WTC11 (cell line): ENCODE measurements at regions not wholly inside any gene's neighbourhood (a gene's known extent, or its start where the extent isn't known, plus 50 kb on each side); places are given as distances from the start of the nearest gene placed in this dataset.

Experiments
- ATAC-seq: fragments of 200-7000 bp; cut with Tn5 transposase; 2 replicates; pipeline ENCODE4 v1.10.0; 2021; ENCODE audit warnings: mild to moderate bottlenecking, moderate library complexity
- CTCF ChIA-PET: fragments of 300-600 bp; sonication (Branson Sonifier 250); formaldehyde crosslinking; loops from one replicate; lab custom pipeline; 2021; ENCODE audit warnings: antibody characterized with exemption; lab: Charles Lee
- POLR2A ChIA-PET: fragments of 350-600 bp; sonication (Branson Sonifier 250); formaldehyde crosslinking; loops from one replicate; lab custom pipeline; 2021; ENCODE audit warnings: antibody characterized with exemption; lab: Charles Lee
- DNase-seq: peaks from one replicate; pipeline ENCODE4 v3.0.0; 2021; ENCODE audit warnings: low spot score
- H3K27ac Mint-ChIP-seq: 2 replicates; pipeline ENCODE4 v1.8.0; 2021; ENCODE audit warnings: mixed read lengths
- H3K27me3 Mint-ChIP-seq: 2 replicates; pipeline ENCODE4 v1.8.0; 2021; ENCODE audit warnings: low read depth, mild to moderate bottlenecking, moderate library complexity, mixed read lengths
- H3K36me3 Mint-ChIP-seq: 2 replicates; pipeline ENCODE4 v1.8.0; 2021; ENCODE audit warnings: mixed read lengths
- H3K4me1 Mint-ChIP-seq: 2 replicates; pipeline ENCODE4 v1.8.0; 2022; ENCODE audit warnings: mixed read lengths
- H3K4me3 Mint-ChIP-seq: 2 replicates; pipeline ENCODE4 v1.8.0; 2021; ENCODE audit warnings: mild to moderate bottlenecking, moderate library complexity, mixed read lengths
- H3K9me3 Mint-ChIP-seq: 2 replicates; pipeline ENCODE4 v1.8.0; 2021; ENCODE audit warnings: mixed read lengths
- CBFB ChIP-seq: sonication (generic); formaldehyde crosslinking; IDR thresholded peaks from 2 replicates; pipeline ENCODE4 v1.8.1; 2022; ENCODE audit warnings: mild to moderate bottlenecking, low read depth, missing genetic modification reagents
- CREM ChIP-seq: sonication (generic); formaldehyde crosslinking; IDR thresholded peaks from 2 replicates; pipeline ENCODE4 v1.8.1; 2022; ENCODE audit warnings: mild to moderate bottlenecking, missing genetic modification reagents, moderate library complexity
- FOXJ3 ChIP-seq: sonication (generic); formaldehyde crosslinking; IDR thresholded peaks from 2 replicates; pipeline ENCODE4 v1.9.0; 2021; ENCODE audit warnings: missing genetic modification reagents, mild to moderate bottlenecking, borderline replicate concordance
- FOXK1 ChIP-seq: sonication (generic); formaldehyde crosslinking; IDR thresholded peaks from 2 replicates; pipeline ENCODE4 v1.8.0; 2022; ENCODE audit warnings: mild to moderate bottlenecking, moderate library complexity, missing genetic modification reagents
- FOXP1 ChIP-seq: sonication (generic); formaldehyde crosslinking; IDR thresholded peaks from 2 replicates; pipeline ENCODE4 v1.8.0; 2022; ENCODE audit warnings: missing genetic modification reagents, mild to moderate bottlenecking, moderate library complexity, borderline replicate concordance
- GABPB1 ChIP-seq: sonication (generic); formaldehyde crosslinking; IDR thresholded peaks from 2 replicates; pipeline ENCODE4 v1.8.1; 2023; ENCODE audit warnings: mild to moderate bottlenecking, missing genetic modification reagents
- GRHL2 ChIP-seq: fragments of 250-450 bp; sonication (Bioruptor Pico); IDR thresholded peaks from 2 replicates; pipeline ENCODE4 v1.8.0; 2022; ENCODE audit warnings: mild to moderate bottlenecking, moderate library complexity; ENCODE audit not compliant: insufficient replicate concordance, severe bottlenecking
- HMGXB4 ChIP-seq: sonication (generic); formaldehyde crosslinking; IDR thresholded peaks from 2 replicates; pipeline ENCODE4 v1.8.1; 2023; ENCODE audit warnings: mild to moderate bottlenecking, moderate library complexity, missing genetic modification reagents
- JAZF1 ChIP-seq: fragments of 250-450 bp; sonication (Bioruptor Pico); IDR thresholded peaks from 2 replicates; pipeline ENCODE4 v1.9.0; 2021; ENCODE audit warnings: moderate library complexity, mild to moderate bottlenecking, inconsistent platforms
- MXD4 ChIP-seq: fragments of 250-450 bp; sonication (Bioruptor Pico); IDR thresholded peaks from 2 replicates; pipeline ENCODE4 v1.8.0; 2021; ENCODE audit warnings: mild to moderate bottlenecking, moderate library complexity, borderline replicate concordance
- NR1H2 ChIP-seq: sonication (generic); formaldehyde crosslinking; IDR thresholded peaks from 2 replicates; pipeline ENCODE4 v1.9.0; 2021; ENCODE audit warnings: mild to moderate bottlenecking, moderate library complexity, missing genetic modification reagents
- NR2C2 ChIP-seq: sonication (generic); formaldehyde crosslinking; IDR thresholded peaks from 2 replicates; pipeline ENCODE4 v1.8.0; 2022; ENCODE audit warnings: mild to moderate bottlenecking, missing genetic modification reagents
- NR3C1 ChIP-seq: sonication (generic); formaldehyde crosslinking; conservative IDR thresholded peaks from 2 replicates; pipeline ENCODE4 v1.8.1; 2023; ENCODE audit warnings: low read depth, mild to moderate bottlenecking, missing genetic modification reagents
- SP1 ChIP-seq: sonication (generic); formaldehyde crosslinking; conservative IDR thresholded peaks from 2 replicates; pipeline ENCODE4 v1.8.1; 2022; ENCODE audit warnings: missing genetic modification reagents
- TEAD1 ChIP-seq: sonication (generic); formaldehyde crosslinking; IDR thresholded peaks from 2 replicates; pipeline ENCODE4 v1.8.0; 2022; ENCODE audit warnings: mild to moderate bottlenecking, missing genetic modification reagents
- USF1 ChIP-seq: sonication (generic); formaldehyde crosslinking; IDR thresholded peaks from 2 replicates; pipeline ENCODE4 v1.8.0; 2022; ENCODE audit warnings: mild to moderate bottlenecking, missing genetic modification reagents
- USF2 ChIP-seq: sonication (generic); formaldehyde crosslinking; IDR thresholded peaks from 2 replicates; pipeline ENCODE4 v1.8.1; 2023; ENCODE audit warnings: mild to moderate bottlenecking, missing genetic modification reagents, moderate library complexity
- ZNF219 ChIP-seq: sonication (generic); formaldehyde crosslinking; IDR thresholded peaks from 2 replicates; pipeline ENCODE4 v1.8.0; 2023; ENCODE audit warnings: missing genetic modification reagents, mild to moderate bottlenecking, borderline replicate concordance
- ZNF281 ChIP-seq: sonication (generic); formaldehyde crosslinking; IDR thresholded peaks from 2 replicates; pipeline ENCODE4 v1.8.0; 2023; ENCODE audit warnings: mild to moderate bottlenecking, missing genetic modification reagents
- ZNF317 ChIP-seq: sonication (generic); formaldehyde crosslinking; IDR thresholded peaks from 2 replicates; pipeline ENCODE4 v1.8.1; 2023; ENCODE audit warnings: low read depth, mild to moderate bottlenecking, moderate library complexity, missing genetic modification reagents, borderline replicate concordance
- ZNF532 ChIP-seq: fragments of 250-450 bp; sonication (Bioruptor Pico); IDR thresholded peaks from 2 replicates; pipeline ENCODE4 v1.9.0; 2021; ENCODE audit warnings: mild to moderate bottlenecking, borderline replicate concordance

- DNase-seq: peak; percentile 78
- Mint-ChIP-seq H3K27ac (no peak overlapping the region; the same call in 1 of the 2 replicates), H3K9me3 (no peaks in the 10 kb centered on the region), H3K4me1 (peaks cover 27% of the 10 kb centered on the region), H3K4me3 (no peak overlapping the region), H3K36me3 (no peaks in the 10 kb centered on the region), H3K27me3 (no peaks in the 10 kb centered on the region)
- CTCF ChIA-PET: interaction anchor here (0.6 kb wide), 1 partner anchor 35 kb away, joined by 3 read pairs; no protein-coding TSS in a partner anchor
- POLR2A ChIA-PET: no interaction called here
- peak; percentile 97 for ATAC-seq
- TF ChIP-seq JAZF1 (CRISPR knock-in tag) (no peak), SP1 (no peak), TEAD1 (CRISPR knock-in tag) (no peak), FOXP1 (CRISPR knock-in tag) (no peak), NR3C1 (CRISPR knock-in tag) (no peak), ZNF281 (CRISPR knock-in tag) (no peak), USF2 (CRISPR knock-in tag) (no peak), CBFB (no peak), MXD4 (CRISPR knock-in tag) (no peak), CREM (CRISPR knock-in tag) (no peak), ZNF219 (CRISPR knock-in tag) (no peak), FOXJ3 (CRISPR knock-in tag) (no peak), ZNF532 (no peak), FOXK1 (CRISPR knock-in tag) (no peak)
These were observed 143.5 kb downstream of the MIAT start for GRCh38 chr22:26800858-26801257.

- H3K27ac Mint-ChIP-seq: no peak overlapping the region
- ChIA-PET CTCF (no interaction called here), POLR2A (no interaction called here)
- H3K27me3 Mint-ChIP-seq: no peaks in the 10 kb centered on the region
- peaks cover 27% of the 10 kb centered on the region for H3K4me1 Mint-ChIP-seq
- TF ChIP-seq USF2 (CRISPR knock-in tag) (no peak), USF1 (CRISPR knock-in tag) (no peak), ZNF317 (CRISPR knock-in tag) (no peak), GABPB1 (CRISPR knock-in tag) (no peak), HMGXB4 (no peak), NR2C2 (no peak), NR1H2 (no peak), GRHL2 (CRISPR knock-in tag) (no peak)
- no peak overlapping the region for H3K4me3 Mint-ChIP-seq
- DNase-seq (no peak), ATAC-seq (no peak)
- no peaks in the 10 kb centered on the region for H3K9me3 Mint-ChIP-seq
- H3K36me3 Mint-ChIP-seq: no peaks in the 10 kb centered on the region
These were observed 144.1 kb downstream of the MIAT start for GRCh38 chr22:26801449-26801848.
